RWPE2 (cell line): ENCODE measurements at regions not wholly inside any gene's neighbourhood (a gene's known extent, or its start where the extent isn't known, plus 50 kb on each side); places are given as distances from the start of the nearest gene placed in this dataset.

Source experiments
- ATAC-seq: fragments of 200-7000 bp; cut with Tn5 transposase; 3 replicates; pipeline ENCODE4 v1.9.1; 2021; ENCODE audit warnings: low read depth
- DNase-seq: peaks from one replicate; pipeline ENCODE4 v3.0.0-alpha.2; 2020; ENCODE audit warnings: low spot score
- H3K27ac ChIP-seq: fragments of 450-650 bp; 2 replicates; pipeline ENCODE4 v1.5.1; 2017; ENCODE audit warnings: mild to moderate bottlenecking; ENCODE audit not compliant: poor library complexity, severe bottlenecking
- H3K27me3 ChIP-seq: fragments of 250-450 bp; sonication (Bioruptor Pico); 2 replicates; pipeline ENCODE4 v1.5.1; 2021; ENCODE audit warnings: mild to moderate bottlenecking, moderate library complexity; ENCODE audit not compliant: insufficient read depth, poor library complexity, severe bottlenecking
- H3K36me3 ChIP-seq: fragments of 250-450 bp; sonication (Bioruptor Pico); 2 replicates; pipeline ENCODE4 v1.5.1; 2020; ENCODE audit warnings: low read depth, mild to moderate bottlenecking, moderate library complexity
- H3K4me1 ChIP-seq: fragments of 250-450 bp; sonication (Bioruptor Pico); 2 replicates; pipeline ENCODE4 v1.5.1; 2021; ENCODE audit warnings: mild to moderate bottlenecking, moderate library complexity; ENCODE audit not compliant: insufficient read depth, poor library complexity, severe bottlenecking
- H3K4me3 ChIP-seq: fragments of 250-450 bp; sonication (Bioruptor Pico); 2 replicates; pipeline ENCODE4 v1.5.1; 2021; ENCODE audit warnings: mild to moderate bottlenecking, moderate library complexity; ENCODE audit not compliant: severe bottlenecking
- H3K9me3 ChIP-seq: fragments of 250-450 bp; sonication (Bioruptor Pico); 2 replicates; pipeline ENCODE4 v1.5.1; 2021; ENCODE audit warnings: mild to moderate bottlenecking, moderate library complexity; ENCODE audit not compliant: severe bottlenecking
- CTCF ChIP-seq: fragments of 450-650 bp; IDR thresholded peaks from one replicate; pipeline ENCODE4 v1.5.1; 2017; ENCODE audit warnings: mild to moderate bottlenecking, moderate library complexity; ENCODE audit not compliant: poor library complexity, severe bottlenecking

GRCh38 chr11:26078231-26078821 is 253.6 kb upstream of the ANO3 start:
- H3K27me3 ChIP-seq = no peaks in the 10 kb centered on the region
- H3K27ac ChIP-seq = peak overlapping the region; percentile 68
- no peaks in the 10 kb centered on the region for H3K36me3 ChIP-seq
- H3K4me1 ChIP-seq = peaks cover 15% of the 10 kb centered on the region
- H3K4me3 ChIP-seq = no peak overlapping the region
- peak; percentile 36; the same call in 1 of the 3 replicates for ATAC-seq
- H3K9me3 ChIP-seq = no peaks in the 10 kb centered on the region
- no peak for TF ChIP-seq CTCF
- DNase-seq = no peak

GRCh38 chr11:26084313-26084712 is 247.6 kb upstream of the ANO3 start:
- Histone ChIP-seq H3K27ac (no peak overlapping the region), H3K9me3 (no peaks in the 10 kb centered on the region), H3K4me3 (no peak overlapping the region), H3K36me3 (no peaks in the 10 kb centered on the region), H3K27me3 (no peaks in the 10 kb centered on the region), H3K4me1 (peaks cover 14% of the 10 kb centered on the region)
- no peak for TF ChIP-seq CTCF
- DNase-seq = no peak
- ATAC-seq = no peak

- Histone ChIP-seq H3K27ac (no peak overlapping the region), H3K4me1 (peaks cover 11% of the 10 kb centered on the region), H3K9me3 (no peaks in the 10 kb centered on the region), H3K4me3 (no peak overlapping the region), H3K27me3 (no peaks in the 10 kb centered on the region), H3K36me3 (no peaks in the 10 kb centered on the region)
- ATAC-seq (no peak), DNase-seq (no peak)
- TF ChIP-seq CTCF = no peak
Observed at GRCh38 chr11:26086028-26086427, 245.9 kb upstream of the ANO3 start.

- H3K27me3 ChIP-seq = no peaks in the 10 kb centered on the region
- peak overlapping the region; percentile 68 for H3K27ac ChIP-seq
- no peaks in the 10 kb centered on the region for H3K36me3 ChIP-seq
- H3K9me3 ChIP-seq = no peaks in the 10 kb centered on the region
- H3K4me1 ChIP-seq = peaks cover 11% of the 10 kb centered on the region
- no peak overlapping the region for H3K4me3 ChIP-seq
- no peak for ATAC-seq
- TF ChIP-seq CTCF = no peak
- DNase-seq = no peak
Observed at GRCh38 chr11:26087120-26087935, 244.6 kb upstream of the ANO3 start.

DNA sequence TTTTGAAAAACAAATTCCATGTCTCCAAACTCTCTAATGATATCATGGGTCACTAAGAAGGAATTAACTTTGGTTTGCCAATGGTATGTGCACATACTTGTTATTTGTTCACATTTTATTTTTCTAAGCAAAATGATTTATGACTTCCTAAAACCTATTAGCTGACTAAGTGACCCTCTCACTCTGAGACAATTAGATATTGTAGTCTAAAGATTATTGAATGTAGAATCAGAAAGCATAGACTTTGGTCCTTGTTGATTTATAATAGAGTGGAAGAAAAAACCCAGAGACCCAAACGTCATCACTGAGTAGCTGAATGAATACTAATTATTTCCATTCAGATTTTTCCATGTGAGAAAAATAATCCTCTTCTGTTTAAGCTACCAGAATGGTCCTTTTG is 243.5 kb upstream of the ANO3 start:
- Histone ChIP-seq H3K4me1 (peaks cover 11% of the 10 kb centered on the region), H3K27me3 (no peaks in the 10 kb centered on the region), H3K4me3 (no peak overlapping the region), H3K27ac (peak overlapping the region; percentile 68), H3K36me3 (no peaks in the 10 kb centered on the region), H3K9me3 (no peaks in the 10 kb centered on the region)
- DNase-seq (no peak), ATAC-seq (peak; percentile 70)
- no peak for TF ChIP-seq CTCF
